ENCODE measurements at regions not wholly inside any gene's neighbourhood (a gene's known extent, or its start where the extent isn't known, plus 50 kb on each side); places are given as distances from the start of the nearest gene placed in this dataset.

DNA sequence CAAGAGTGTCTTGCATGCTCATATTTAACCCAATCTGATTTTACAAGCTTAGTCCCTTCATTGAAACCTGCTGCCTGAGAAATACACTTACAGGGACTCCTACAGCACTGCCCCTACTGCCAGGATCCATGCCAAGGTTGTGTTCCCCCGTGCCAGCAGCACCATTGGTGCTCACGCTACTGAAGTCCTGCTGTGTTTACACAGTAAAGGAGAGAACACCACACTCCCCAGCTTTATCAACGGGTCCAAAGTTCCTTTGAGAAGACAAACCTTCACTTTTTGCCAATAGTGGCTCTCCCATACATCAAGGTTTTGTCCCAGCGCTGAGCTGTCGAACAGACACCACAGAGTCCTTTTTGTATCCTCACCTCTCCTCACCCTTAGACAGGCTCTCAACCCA, 155.1 kb upstream of the WWC1 start:
- Mint-ChIP-seq H3K4me1 (peaks cover 15% of the 10 kb centered on the region), H3K27me3 (ENCODE audit: low read depth) (no peaks in the 10 kb centered on the region), H3K27ac (no peak overlapping the region), H3K4me3 (no peak overlapping the region), H3K36me3 (no peaks in the 10 kb centered on the region), H3K9me3 (no peaks in the 10 kb centered on the region)
- no peak for TF ChIP-seq ZNF425 (CRISPR knock-in tag; conservative IDR thresholded peaks at IDR 0.05)
- TF ChIP-seq, protein P1, sequence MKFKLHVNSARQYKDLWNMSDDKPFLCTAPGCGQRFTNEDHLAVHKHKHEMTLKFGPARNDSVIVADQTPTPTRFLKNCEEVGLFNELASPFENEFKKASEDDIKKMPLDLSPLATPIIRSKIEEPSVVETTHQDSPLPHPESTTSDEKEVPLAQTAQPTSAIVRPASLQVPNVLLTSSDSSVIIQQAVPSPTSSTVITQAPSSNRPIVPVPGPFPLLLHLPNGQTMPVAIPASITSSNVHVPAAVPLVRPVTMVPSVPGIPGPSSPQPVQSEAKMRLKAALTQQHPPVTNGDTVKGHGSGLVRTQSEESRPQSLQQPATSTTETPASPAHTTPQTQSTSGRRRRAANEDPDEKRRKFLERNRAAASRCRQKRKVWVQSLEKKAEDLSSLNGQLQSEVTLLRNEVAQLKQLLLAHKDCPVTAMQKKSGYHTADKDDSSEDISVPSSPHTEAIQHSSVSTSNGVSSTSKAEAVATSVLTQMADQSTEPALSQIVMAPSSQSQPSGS (CRISPR knock-in tag; IDR thresholded peaks at IDR 0.05; ENCODE audit: borderline replicate concordance, low read depth) = no peak
- no peak for TF ChIP-seq USF2 (CRISPR knock-in tag; IDR thresholded peaks at IDR 0.05)
- TF ChIP-seq PRRX2 (CRISPR knock-in tag; IDR thresholded peaks at IDR 0.05) = no peak
- no peak for TF ChIP-seq HMGXB4 (CRISPR knock-in tag; IDR thresholded peaks at IDR 0.05)
- TF ChIP-seq, protein P2, sequence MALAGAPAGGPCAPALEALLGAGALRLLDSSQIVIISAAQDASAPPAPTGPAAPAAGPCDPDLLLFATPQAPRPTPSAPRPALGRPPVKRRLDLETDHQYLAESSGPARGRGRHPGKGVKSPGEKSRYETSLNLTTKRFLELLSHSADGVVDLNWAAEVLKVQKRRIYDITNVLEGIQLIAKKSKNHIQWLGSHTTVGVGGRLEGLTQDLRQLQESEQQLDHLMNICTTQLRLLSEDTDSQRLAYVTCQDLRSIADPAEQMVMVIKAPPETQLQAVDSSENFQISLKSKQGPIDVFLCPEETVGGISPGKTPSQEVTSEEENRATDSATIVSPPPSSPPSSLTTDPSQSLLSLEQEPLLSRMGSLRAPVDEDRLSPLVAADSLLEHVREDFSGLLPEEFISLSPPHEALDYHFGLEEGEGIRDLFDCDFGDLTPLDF (CRISPR knock-in tag; IDR thresholded peaks at IDR 0.05) = no peak
- no peak for TF ChIP-seq OVOL2 (CRISPR knock-in tag; IDR thresholded peaks at IDR 0.05; ENCODE audit: borderline replicate concordance)
- TF ChIP-seq STAT6 (CRISPR knock-in tag; conservative IDR thresholded peaks at IDR 0.05; ENCODE audit: low read depth) = no peak
- ATAC-seq (no peak), DNase-seq (ENCODE audit: low spot score) (no peak)
- POLR2A ChIA-PET = interaction anchor here (0.6 kb wide), 1 partner anchor 1954 kb away, joined by 10 read pairs; no protein-coding TSS in a partner anchor
- CTCF ChIA-PET = interaction anchor here (1.3 kb wide), 1 partner anchor 22 kb away, joined by 4 read pairs; no protein-coding TSS in a partner anchor

DNA sequence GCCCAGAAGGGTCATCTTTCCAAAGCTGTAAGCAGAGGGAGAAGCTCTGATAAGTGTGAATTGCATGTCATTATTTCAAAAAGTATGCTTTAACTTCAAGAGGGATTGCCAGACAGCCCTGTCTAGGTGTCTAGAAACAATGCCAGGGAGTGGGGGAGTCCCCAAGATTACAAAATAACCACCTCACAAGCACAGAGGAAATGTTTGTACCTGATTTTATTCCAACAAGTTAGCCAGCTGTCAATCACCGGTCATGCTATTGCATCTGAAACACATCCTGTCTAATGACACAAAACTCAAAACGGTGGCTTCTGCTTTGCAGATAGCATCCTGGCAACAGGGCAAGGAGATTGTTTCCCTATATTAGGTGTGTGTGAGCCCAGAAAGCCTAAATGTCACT, 154.2 kb upstream of the WWC1 start:
- ChIA-PET CTCF (interaction anchor here (1.3 kb wide), 1 partner anchor 23 kb away, joined by 4 read pairs; no protein-coding TSS in a partner anchor), POLR2A (no interaction called here)
- ATAC-seq = no peak
- no peak overlapping the region for H3K27ac Mint-ChIP-seq
- TF ChIP-seq, protein P1 (CRISPR knock-in tag; IDR thresholded peaks at IDR 0.05; ENCODE audit: borderline replicate concordance, low read depth) = no peak
- no peak for TF ChIP-seq ZMAT4 (CRISPR knock-in tag; IDR thresholded peaks at IDR 0.05)
- TF ChIP-seq ATF1 (CRISPR knock-in tag; IDR thresholded peaks at IDR 0.05) = no peak
- TF ChIP-seq, protein P3, sequence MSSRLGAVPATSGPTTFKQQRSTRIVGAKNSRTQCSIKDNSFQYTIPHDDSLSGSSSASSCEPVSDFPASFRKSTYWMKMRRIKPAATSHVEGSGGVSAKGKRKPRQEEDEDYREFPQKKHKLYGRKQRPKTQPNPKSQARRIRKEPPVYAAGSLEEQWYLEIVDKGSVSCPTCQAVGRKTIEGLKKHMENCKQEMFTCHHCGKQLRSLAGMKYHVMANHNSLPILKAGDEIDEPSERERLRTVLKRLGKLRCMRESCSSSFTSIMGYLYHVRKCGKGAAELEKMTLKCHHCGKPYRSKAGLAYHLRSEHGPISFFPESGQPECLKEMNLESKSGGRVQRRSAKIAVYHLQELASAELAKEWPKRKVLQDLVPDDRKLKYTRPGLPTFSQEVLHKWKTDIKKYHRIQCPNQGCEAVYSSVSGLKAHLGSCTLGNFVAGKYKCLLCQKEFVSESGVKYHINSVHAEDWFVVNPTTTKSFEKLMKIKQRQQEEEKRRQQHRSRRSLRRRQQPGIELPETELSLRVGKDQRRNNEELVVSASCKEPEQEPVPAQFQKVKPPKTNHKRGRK (CRISPR knock-in tag; IDR thresholded peaks at IDR 0.05; ENCODE audit: borderline replicate concordance) = no peak
- no peak for TF ChIP-seq SMAD4 (CRISPR knock-in tag; IDR thresholded peaks at IDR 0.05)
- no peak for TF ChIP-seq FOXP1 (CRISPR knock-in tag; IDR thresholded peaks at IDR 0.05; ENCODE audit: borderline replicate concordance)
- no peak for TF ChIP-seq CREB1 (CRISPR knock-in tag; IDR thresholded peaks at IDR 0.05)
- TF ChIP-seq ZNF425 (CRISPR knock-in tag; conservative IDR thresholded peaks at IDR 0.05) = no peak
- no peaks in the 10 kb centered on the region for H3K27me3 Mint-ChIP-seq (ENCODE audit: low read depth)
- H3K36me3 Mint-ChIP-seq = no peaks in the 10 kb centered on the region
- DNase-seq (ENCODE audit: low spot score) = no peak
- no peak overlapping the region for H3K4me3 Mint-ChIP-seq
- peaks cover 15% of the 10 kb centered on the region for H3K4me1 Mint-ChIP-seq
- no peaks in the 10 kb centered on the region for H3K9me3 Mint-ChIP-seq
